NOMO-1 treated with DMSO at 0.1 percent for 48 hours (cell line): ENCODE measurements at regions not wholly inside any gene's neighbourhood (a gene's known extent, or its start where the extent isn't known, plus 50 kb on each side); places are given as distances from the start of the nearest gene placed in this dataset.
"Not testable (repeated sequence)": the region's sequence is repeated elsewhere in the genome, so short reads cannot be mapped to it uniquely, and the experiment has no call there.

Experiments
- DNase-seq: peaks from one replicate; lab custom pipeline; 2025; ENCODE audit not compliant: unreplicated experiment; lab: John Stamatoyannopoulos, UW

- no peak for DNase-seq
These were observed 255.2 kb downstream of the PDCD6IP start for GRCh38 chr3:34053626-34054025.

- DNase-seq: peak; percentile 3
These were observed 257.9 kb downstream of the PDCD6IP start for GRCh38 chr3:34056181-34056910.

GRCh38 chr3:34056951-34057390 is 258.5 kb downstream of the PDCD6IP start:
- peak; percentile 25 for DNase-seq

- DNase-seq: not testable (repeated sequence)
These were observed 262.6 kb downstream of the PDCD6IP start for GRCh38 chr3:34060995-34061394.

GRCh38 chr3:34065901-34066300 is 267.5 kb downstream of the PDCD6IP start:
- no peak for DNase-seq

- no peak for DNase-seq
These were observed 267.9 kb downstream of the PDCD6IP start for GRCh38 chr3:34066328-34066727.

GRCh38 chr3:34066999-34067398 is 268.6 kb downstream of the PDCD6IP start:
- DNase-seq: no peak

GRCh38 chr3:34067536-34068051 is 269.2 kb downstream of the PDCD6IP start:
- DNase-seq: no peak

GRCh38 chr3:34068505-34068904 is 270.1 kb downstream of the PDCD6IP start:
- DNase-seq: no peak

GRCh38 chr3:34070831-34071585 is 272.6 kb downstream of the PDCD6IP start:
- DNase-seq: no peak

- no peak for DNase-seq
These were observed 273.9 kb downstream of the PDCD6IP start for GRCh38 chr3:34072297-34072696.

GRCh38 chr3:34073111-34073510 is 274.7 kb downstream of the PDCD6IP start:
- DNase-seq: no peak

- DNase-seq: no peak
These were observed 275.5 kb downstream of the PDCD6IP start for GRCh38 chr3:34073961-34074360.

- no peak for DNase-seq
These were observed 277.5 kb downstream of the PDCD6IP start for GRCh38 chr3:34075975-34076374.

- no peak for DNase-seq
These were observed 279.2 kb downstream of the PDCD6IP start for GRCh38 chr3:34077417-34078195.

- no peak for DNase-seq
These were observed 280.0 kb downstream of the PDCD6IP start for GRCh38 chr3:34078418-34078817.

- not testable (repeated sequence) for DNase-seq
These were observed 281.4 kb downstream of the PDCD6IP start for GRCh38 chr3:34079849-34080248.

- DNase-seq: not testable (repeated sequence)
These were observed 291.9 kb downstream of the PDCD6IP start for GRCh38 chr3:34090379-34090778.

GRCh38 chr3:34090876-34091275 is 292.4 kb downstream of the PDCD6IP start:
- DNase-seq: no peak

- not testable (repeated sequence) for DNase-seq
These were observed 295.9 kb downstream of the PDCD6IP start for GRCh38 chr3:34094280-34094679.

GRCh38 chr3:34102288-34102687 is 303.9 kb downstream of the PDCD6IP start:
- no peak for DNase-seq
